Fibroblast of upper back skin (primary cell): ENCODE measurements at regions not wholly inside any gene's neighbourhood (a gene's known extent, or its start where the extent isn't known, plus 50 kb on each side); places are given as distances from the start of the nearest gene placed in this dataset.
"Not testable (repeated sequence)": the region's sequence is repeated elsewhere in the genome, so short reads cannot be mapped to it uniquely, and the experiment has no call there.

Experiments
- DNase-seq: peaks from one replicate; pipeline ENCODE4 v3.0.0-alpha.2; 2013

GRCh38 chr11:112624431-112624830, 336.8 kb upstream of the NCAM1 start:
- DNase-seq, result peak; percentile 34

- not testable (repeated sequence) for DNase-seq
Measured at GRCh38 chr11:112624971-112625370, 336.2 kb upstream of the NCAM1 start.

- DNase-seq, result no peak
Measured at GRCh38 chr11:112625814-112626213, 335.4 kb upstream of the NCAM1 start.

- DNase-seq, result no peak
Measured at GRCh38 chr11:112626731-112627130, 334.5 kb upstream of the NCAM1 start.

GRCh38 chr11:112627588-112628045, 333.6 kb upstream of the NCAM1 start:
- DNase-seq, result no peak

- no peak for DNase-seq
Measured at GRCh38 chr11:112628676-112629075, 332.5 kb upstream of the NCAM1 start.

- no peak for DNase-seq
Measured at GRCh38 chr11:112630496-112630895, 330.7 kb upstream of the NCAM1 start.

GRCh38 chr11:112631333-112631732, 329.9 kb upstream of the NCAM1 start:
- no peak for DNase-seq

GRCh38 chr11:112632866-112633505, 328.2 kb upstream of the NCAM1 start:
- no peak for DNase-seq

- DNase-seq, result no peak
Measured at GRCh38 chr11:112634551-112634950, 326.7 kb upstream of the NCAM1 start.

- no peak for DNase-seq
Measured at GRCh38 chr11:112634995-112635737, 326.1 kb upstream of the NCAM1 start.

GRCh38 chr11:112637076-112637475, 324.1 kb upstream of the NCAM1 start:
- no peak for DNase-seq

- DNase-seq, result no peak
Measured at GRCh38 chr11:112637876-112638275, 323.3 kb upstream of the NCAM1 start.

- no peak for DNase-seq
Measured at GRCh38 chr11:112639469-112639868, 321.8 kb upstream of the NCAM1 start.

GRCh38 chr11:112643416-112643815, 317.8 kb upstream of the NCAM1 start:
- peak; percentile 42 for DNase-seq

GRCh38 chr11:112644410-112645131, 316.6 kb upstream of the NCAM1 start:
- DNase-seq, result no peak

- no peak for DNase-seq
Measured at GRCh38 chr11:112649856-112650255, 311.4 kb upstream of the NCAM1 start.

- no peak for DNase-seq
Measured at GRCh38 chr11:112650527-112650926, 310.7 kb upstream of the NCAM1 start.

GRCh38 chr11:112651386-112651785, 309.8 kb upstream of the NCAM1 start:
- no peak for DNase-seq

GRCh38 chr11:112652786-112653390, 308.3 kb upstream of the NCAM1 start:
- DNase-seq, result peak; percentile 61

- peak; percentile 93 for DNase-seq
Measured at GRCh38 chr11:112655371-112655770, 305.8 kb upstream of the NCAM1 start.

- peak; percentile 98 for DNase-seq
Measured at GRCh38 chr11:112656772-112657428, 304.3 kb upstream of the NCAM1 start.

- DNase-seq, result no peak
Measured at GRCh38 chr11:112658431-112658878, 302.8 kb upstream of the NCAM1 start.
